IMR-90 (cell line): ENCODE measurements at regions not wholly inside any gene's neighbourhood (a gene's known extent, or its start where the extent isn't known, plus 50 kb on each side); places are given as distances from the start of the nearest gene placed in this dataset.

Experiments
- ATAC-seq: fragments of 200-7000 bp; cut with Tn5 transposase; 2 replicates; pipeline ENCODE4 v1.9.1; 2020; ENCODE audit warnings: low read depth, mild to moderate bottlenecking, moderate library complexity
- BruUV-seq: library from RNA; stranded (reverse); fragments of 400-500 nt; replicated peaks from 2 replicates; lab custom pipeline; 2021; lab: Mats Ljungman, UMichigan
- CTCF ChIA-PET: fragments of 300-600 bp; formaldehyde crosslinking; extraction: SDS; loops from one replicate; lab custom pipeline; 2021; ENCODE audit warnings: antibody characterized with exemption; lab: Yijun Ruan, JAX
- POLR2A ChIA-PET: fragments of 300-600 bp; sonication (Branson Sonifier 250); formaldehyde crosslinking; loops from one replicate; lab custom pipeline; 2022; ENCODE audit warnings: antibody characterized with exemption; ENCODE audit not compliant: unreplicated experiment; lab: Charles Lee
- DNase-seq: peaks from one replicate; pipeline ENCODE4 v3.0.0; 2013
- H2AFZ ChIP-seq: replicated peaks from 2 replicates; pipeline ENCODE3; 2013; ENCODE audit warnings: low read length, mild to moderate bottlenecking; ENCODE audit not compliant: poor library complexity
- H2AK5ac ChIP-seq: 2 replicates; pipeline ENCODE4 v1.6.1; 2013; ENCODE audit warnings: low read depth, low read length, inconsistent platforms
- H2AK9ac ChIP-seq: replicated peaks from 2 replicates; pipeline ENCODE3; 2013; ENCODE audit warnings: mild to moderate bottlenecking, low read depth, low read length, moderate library complexity; ENCODE audit not compliant: poor library complexity
- H2BK120ac ChIP-seq: 2 replicates; pipeline ENCODE4 v1.6.1; 2013; ENCODE audit warnings: low read depth, low read length, inconsistent platforms
- H2BK15ac ChIP-seq: 3 replicates; pipeline ENCODE4 v1.6.1; 2013; ENCODE audit warnings: low read depth, low read length, inconsistent platforms
- H2BK20ac ChIP-seq: 2 replicates; pipeline ENCODE4 v1.6.1; 2013; ENCODE audit warnings: low read depth, mild to moderate bottlenecking, inconsistent platforms, low read length, moderate library complexity
- H2BK5ac ChIP-seq: 2 replicates; pipeline ENCODE4 v1.6.1; 2013; ENCODE audit warnings: mild to moderate bottlenecking, low read depth, low read length, inconsistent platforms; ENCODE audit not compliant: poor library complexity, severe bottlenecking
- H3K14ac ChIP-seq: replicated peaks from 2 replicates; pipeline ENCODE4 v1.6.1; 2013; ENCODE audit warnings: low read depth, low read length, inconsistent platforms
- H3K18ac ChIP-seq: 2 replicates; pipeline ENCODE4 v1.6.1; 2013; ENCODE audit warnings: low read depth, low read length, control low read depth
- H3K23ac ChIP-seq: 2 replicates; pipeline ENCODE4 v1.6.1; 2013; ENCODE audit warnings: low read depth, low read length, inconsistent platforms
- H3K27ac ChIP-seq: 2 replicates; pipeline ENCODE4 v1.5.1; 2013; ENCODE audit warnings: mild to moderate bottlenecking, control low read depth, low read length; ENCODE audit not compliant: insufficient read depth
- H3K27me3 ChIP-seq: 2 replicates; pipeline ENCODE4 v1.6.1; 2013; ENCODE audit warnings: low read length; ENCODE audit not compliant: control insufficient read depth, insufficient read depth
- H3K36me3 ChIP-seq: 2 replicates; pipeline ENCODE4 v1.6.1; 2013; ENCODE audit warnings: low read length, mixed read lengths; ENCODE audit not compliant: control insufficient read depth, insufficient read depth
- H3K4ac ChIP-seq: 2 replicates; pipeline ENCODE4 v1.6.1; 2013; ENCODE audit warnings: low read depth, low read length, inconsistent platforms
- H3K4me1 ChIP-seq: 2 replicates; pipeline ENCODE4 v1.6.1; 2013; ENCODE audit warnings: low read length, mixed read lengths; ENCODE audit not compliant: control insufficient read depth, insufficient read depth
- H3K4me2 ChIP-seq: 2 replicates; pipeline ENCODE4 v1.6.1; 2013; ENCODE audit warnings: low read depth, mild to moderate bottlenecking, control low read depth, low read length, moderate library complexity
- H3K4me3 ChIP-seq: 2 replicates; pipeline ENCODE4 v1.5.1; 2013; ENCODE audit warnings: low read depth, mild to moderate bottlenecking, control low read depth, low read length, moderate library complexity; ENCODE audit not compliant: insufficient read depth
- H3K56ac ChIP-seq: 2 replicates; pipeline ENCODE4 v1.6.1; 2013; ENCODE audit warnings: low read length, inconsistent platforms; ENCODE audit not compliant: insufficient read depth; ENCODE audit errors: extremely low read depth
- H3K79me1 ChIP-seq, 2 experiments: 2 replicates each; pipeline ENCODE4 v1.6.1; 2013; ENCODE audit warnings: low read length in 2 of 2, inconsistent platforms in 1 of 2, low read depth in 1 of 2
- H3K9ac ChIP-seq: 2 replicates; pipeline ENCODE4 v1.6.1; 2013; ENCODE audit warnings: low read depth, low read length, control low read depth
- H3K9me1 ChIP-seq: 2 replicates; pipeline ENCODE4 v1.6.1; 2013; ENCODE audit warnings: low read length, inconsistent platforms; ENCODE audit not compliant: insufficient read depth
- H3K9me3 ChIP-seq: 2 replicates; pipeline ENCODE4 v1.6.1; 2013; ENCODE audit warnings: low read length; ENCODE audit not compliant: control insufficient read depth, insufficient read depth
- H4K20me1 ChIP-seq: 2 replicates; pipeline ENCODE4 v1.6.1; 2013; ENCODE audit warnings: low read length, inconsistent platforms; ENCODE audit not compliant: insufficient read depth
- H4K5ac ChIP-seq: 2 replicates; pipeline ENCODE4 v1.6.1; 2013; ENCODE audit warnings: mild to moderate bottlenecking, low read depth, low read length, control low read depth
- H4K8ac ChIP-seq, 2 experiments: 2 replicates each; pipeline ENCODE4 v1.6.1; 2013; ENCODE audit warnings: low read depth in 2 of 2, low read length in 2 of 2, control low read depth in 1 of 2, inconsistent platforms in 1 of 2
- H4K91ac ChIP-seq: 2 replicates; pipeline ENCODE4 v1.6.1; 2013; ENCODE audit warnings: low read depth, low read length, inconsistent platforms; ENCODE audit not compliant: insufficient read depth
- BHLHE40 ChIP-seq: fragments of 150-350 bp; IDR thresholded peaks from 2 replicates; pipeline ENCODE4 v1.6.1; 2016; ENCODE audit warnings: mild to moderate bottlenecking, low read depth, low read length
- CTCF ChIP-seq: conservative IDR thresholded peaks from 2 replicates; pipeline ENCODE4 v1.5.1; 2012; ENCODE audit warnings: mild to moderate bottlenecking, low read depth, low read length, improper control_type of control experiment
- ELK1 ChIP-seq: fragments of 150-350 bp; IDR thresholded peaks from 2 replicates; pipeline ENCODE4 v1.6.1; 2016; ENCODE audit warnings: low read depth, mild to moderate bottlenecking, low read length, moderate library complexity, borderline replicate concordance
- FOS ChIP-seq: fragments of 150-350 bp; IDR thresholded peaks from 2 replicates; pipeline ENCODE4 v1.6.1; 2016; ENCODE audit warnings: low read depth, low read length
- MXI1 ChIP-seq: IDR thresholded peaks from 2 replicates; pipeline ENCODE4 v1.6.1; 2012; ENCODE audit warnings: low read depth, mild to moderate bottlenecking, low read length, moderate library complexity, borderline replicate concordance
- NFE2L2 ChIP-seq: fragments of 150-350 bp; IDR thresholded peaks from 2 replicates; pipeline ENCODE4 v1.6.1; 2016; ENCODE audit warnings: low read depth, mild to moderate bottlenecking, low read length
- POLR2A ChIP-seq: IDR thresholded peaks from 2 replicates; pipeline ENCODE4 v1.6.1; 2012; ENCODE audit warnings: mild to moderate bottlenecking, low read depth, low read length
- RAD21 ChIP-seq: IDR thresholded peaks from 2 replicates; pipeline ENCODE4 v1.6.1; 2012; ENCODE audit warnings: low read length, improper control_type of control experiment
- RCOR1 ChIP-seq: IDR thresholded peaks from 2 replicates; pipeline ENCODE4 v1.6.1; 2012; ENCODE audit warnings: mild to moderate bottlenecking, low read length, improper control_type of control experiment; ENCODE audit not compliant: insufficient replicate concordance
- SMC3 ChIP-seq: fragments of 150-350 bp; IDR thresholded peaks from 2 replicates; pipeline ENCODE4 v1.6.1; 2016; ENCODE audit warnings: low read depth, mild to moderate bottlenecking, antibody characterized with exemption, low read length, moderate library complexity
- USF2 ChIP-seq: fragments of 150-350 bp; IDR thresholded peaks from 2 replicates; pipeline ENCODE4 v1.6.1; 2017; ENCODE audit warnings: mild to moderate bottlenecking, antibody characterized with exemption, low read length, low read depth
- WGBS, 2 experiments: methylation state at CpG; one replicate each; pipeline versions ENCODE4 v1.1.5 to v1.1.7; 2013; ENCODE audit warnings: missing lambda C conversion rate in 2 of 2; ENCODE audit not compliant: insufficient read length in 1 of 2; ENCODE audit errors: extremely low coverage in 2 of 2; 5-methylcytosine and 5-hydroxymethylcytosine counted together
- dilution Hi-C: fragments of 300-500 bp; cut with HindIII; formaldehyde crosslinking; loops from one replicate; pipeline ENCODE4 v1.14.3; 2018; ENCODE audit warnings: low sequenced_read_pairs; ENCODE audit not compliant: unreplicated experiment
- in situ Hi-C: fragments of 300-500 bp; cut with MboI; formaldehyde crosslinking; loops from 3 replicates; pipeline ENCODE4 v1.14.3; 2019; ENCODE audit warnings: low sequenced_read_pairs, inconsistent platforms, mixed read lengths
- intact Hi-C: fragments of 100-400 bp; cut with micrococcal nuclease; formaldehyde crosslinking; loops from 2 replicates; pipeline ENCODE4 v1.10.0; 2022

- POLR2A ChIA-PET, result no interaction called here
- intact Hi-C loops, result loop anchor here (5.0 kb wide), 1 partner anchor 309 kb away; the partner anchor contains the start of gene SOX9
- in situ Hi-C loops, result no loop called here
Measured at GRCh38 chr17:72430611-72431432, 310.0 kb downstream of the SOX9 start.

More at GRCh38 chr17:72430611-72431432, 310.0 kb downstream of the SOX9 start:
- Histone ChIP-seq H2AK9ac (no peak overlapping the region), H2BK120ac (no peak overlapping the region), H3K27me3 (no peaks in the 10 kb centered on the region), H3K36me3 (no peaks in the 10 kb centered on the region), H4K5ac (no peak overlapping the region), H3K27ac (no peak overlapping the region), H3K4me2 (no peak overlapping the region), H3K4me3 (no peak overlapping the region), H2BK5ac (no peak overlapping the region), H2AK5ac (peak overlapping the region; percentile 90), H3K23ac (no peak overlapping the region), H3K79me1 (peaks cover 22 to 51% of the 10 kb centered on the region in 2 experiments; a peak in 3 of 4 replicates), H3K4ac (peak overlapping the region; percentile 52), H3K4me1 (peaks cover 15% of the 10 kb centered on the region), H4K8ac (no peak overlapping the region), H4K20me1 (no peaks in the 10 kb centered on the region), H2BK20ac (no peak overlapping the region; the same call in 1 of the 2 replicates), H3K9ac (no peak overlapping the region), H2BK15ac (0 out of 3 replicates have a peak overlapping the region, but pooled peaks have one; percentile 55), H3K56ac (no peak overlapping the region), H3K9me1 (peaks cover 8% of the 10 kb centered on the region), H3K14ac (no peak overlapping the region), H3K9me3 (no peaks in the 10 kb centered on the region), H2AFZ (no peak overlapping the region), H3K18ac (no peak overlapping the region), H4K91ac (no peak overlapping the region)
- TF ChIP-seq USF2 (no peak), RCOR1 (no peak), SMC3 (peak; percentile 21; the same call in 1 of the 2 replicates), BHLHE40 (no peak), RAD21 (peak; percentile 48), MXI1 (no peak), FOS (no peak), ELK1 (no peak), POLR2A (no peak), CTCF (peak; percentile 28), NFE2L2 (no peak)
- 93% methylated on average over 3 of the region's 20 CpGs; no CpG with 5 or more reads in 1 of the 2 experiments for whole genome bisulfite sequencing, 2 experiments
- DNase-seq, result no peak
- no TSS peak for BruUV-seq
- ATAC-seq, result no peak
- dilution Hi-C loops, result no loop called here
- CTCF ChIA-PET, result no interaction called here
